Activated CD8-positive, alpha-beta T cell treated with anti-CD3 and anti-CD28 coated beads, Interleukin-2, amount 10 ng/mL, durations not matched to agents 7 days and 5 days (primary cell): ENCODE measurements at regions not wholly inside any gene's neighbourhood (a gene's known extent, or its start where the extent isn't known, plus 50 kb on each side); places are given as distances from the start of the nearest gene placed in this dataset.
A peak's percentile ranks its signal among the peaks of the same experiment; 100 is the strongest.

ENCODE experiments used
- ATAC-seq: fragments of 150-1000 bp; cut with Tn5 transposase; one replicate; pipeline ENCODE4 v1.10.0; 2021; ENCODE audit warnings: moderate library complexity
- CTCF ChIA-PET: fragments of 350-600 bp; sonication (Branson Sonifier 250); formaldehyde crosslinking; loops from one replicate; lab custom pipeline; 2021; ENCODE audit warnings: antibody characterized with exemption; lab: Charles Lee
- POLR2A ChIA-PET: fragments of 350-600 bp; sonication (Branson Sonifier 250); formaldehyde crosslinking; loops from one replicate; lab custom pipeline; 2021; ENCODE audit warnings: antibody characterized with exemption; lab: Charles Lee
- DNase-seq: peaks from one replicate; pipeline ENCODE4 v3.0.0-alpha.2; 2020
- H3K27ac Mint-ChIP-seq: one replicate; pipeline ENCODE4 v1.8.0; 2021; ENCODE audit warnings: mild to moderate bottlenecking, mixed read lengths
- H3K27me3 Mint-ChIP-seq: one replicate; pipeline ENCODE4 v1.8.0; 2021; ENCODE audit warnings: low read depth, mixed read lengths
- H3K36me3 Mint-ChIP-seq: one replicate; pipeline ENCODE4 v1.8.0; 2021; ENCODE audit warnings: low read depth, mixed read lengths
- H3K4me1 Mint-ChIP-seq: one replicate; pipeline ENCODE4 v1.8.0; 2021; ENCODE audit warnings: low read depth, mixed read lengths
- H3K4me3 Mint-ChIP-seq: one replicate; pipeline ENCODE4 v1.8.0; 2021; ENCODE audit warnings: mild to moderate bottlenecking, mixed read lengths
- H3K9me3 Mint-ChIP-seq: one replicate; pipeline ENCODE4 v1.8.0; 2022; ENCODE audit warnings: mixed read lengths; ENCODE audit not compliant: insufficient read depth

DNA sequence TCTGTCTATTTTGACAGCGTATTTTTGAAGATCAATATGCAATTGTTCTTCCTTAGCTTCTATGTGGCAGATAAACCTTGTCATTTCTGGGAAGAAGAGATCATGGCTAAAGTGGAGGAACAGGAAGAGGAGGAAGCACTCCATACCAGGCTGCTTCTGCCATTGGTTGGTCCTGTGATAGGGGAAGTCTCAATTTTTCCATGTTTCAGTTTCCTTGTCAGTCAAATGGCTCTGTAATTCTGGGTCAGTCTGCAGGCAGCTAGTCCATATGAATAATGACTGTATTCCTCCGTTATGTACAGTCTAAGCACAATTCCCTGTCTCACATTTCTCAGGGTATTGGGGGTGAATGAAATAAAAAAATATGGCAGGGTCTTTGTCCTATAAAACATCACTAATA lies 277.6 kb upstream of the CXCR4 start:
- H3K4me1 Mint-ChIP-seq, result peaks cover 24% of the 10 kb centered on the region
- H3K4me3 Mint-ChIP-seq, result no peak overlapping the region
- POLR2A ChIA-PET, result no interaction called here
- no peak overlapping the region for H3K27ac Mint-ChIP-seq
- H3K36me3 Mint-ChIP-seq, result no peaks in the 10 kb centered on the region
- no peaks in the 10 kb centered on the region for H3K9me3 Mint-ChIP-seq
- no peak for ATAC-seq
- peaks cover 6% of the 10 kb centered on the region for H3K27me3 Mint-ChIP-seq
- CTCF ChIA-PET, result interaction anchor here (1.7 to 2.5 kb wide), 2 partner anchors 11 to 27 kb away, joined by 5 to 8 read pairs; no protein-coding TSS in a partner anchor
- no peak for DNase-seq

GRCh38 chr2:136394136-136395060 lies 276.4 kb upstream of the CXCR4 start:
- ATAC-seq (peak; percentile 49), DNase-seq (no peak)
- POLR2A ChIA-PET, result no interaction called here
- peaks cover 24% of the 10 kb centered on the region for H3K4me1 Mint-ChIP-seq
- no peak overlapping the region for H3K27ac Mint-ChIP-seq
- no peak overlapping the region for H3K4me3 Mint-ChIP-seq
- no peaks in the 10 kb centered on the region for H3K27me3 Mint-ChIP-seq
- CTCF ChIA-PET, result interaction anchor here (1.4 to 2.5 kb wide), 3 partner anchors 10 to 480 kb away, joined by 6 to 11 read pairs (median 8); no protein-coding TSS in a partner anchor
- H3K9me3 Mint-ChIP-seq, result no peaks in the 10 kb centered on the region
- H3K36me3 Mint-ChIP-seq, result no peaks in the 10 kb centered on the region

- peaks cover 24% of the 10 kb centered on the region for H3K4me1 Mint-ChIP-seq
- no peak overlapping the region for H3K4me3 Mint-ChIP-seq
- H3K27ac Mint-ChIP-seq, result no peak overlapping the region
- H3K36me3 Mint-ChIP-seq, result no peaks in the 10 kb centered on the region
- DNase-seq, result no peak
- peaks cover 7% of the 10 kb centered on the region for H3K27me3 Mint-ChIP-seq
- CTCF ChIA-PET, result interaction anchor here (1.4 to 2.5 kb wide), 3 partner anchors 9 to 479 kb away, joined by 6 to 11 read pairs (median 8); no protein-coding TSS in a partner anchor
- no peak for ATAC-seq
- POLR2A ChIA-PET, result no interaction called here
- H3K9me3 Mint-ChIP-seq, result no peaks in the 10 kb centered on the region
These were observed 275.6 kb upstream of the CXCR4 start for GRCh38 chr2:136393514-136393913.

GRCh38 chr2:136392897-136393505 lies 275.1 kb upstream of the CXCR4 start:
- Mint-ChIP-seq H3K27ac (no peak overlapping the region), H3K4me3 (no peak overlapping the region), H3K4me1 (peaks cover 24% of the 10 kb centered on the region), H3K27me3 (peaks cover 7% of the 10 kb centered on the region), H3K36me3 (no peaks in the 10 kb centered on the region), H3K9me3 (no peaks in the 10 kb centered on the region)
- CTCF ChIA-PET, result interaction anchor here (1.4 to 2.5 kb wide), 3 partner anchors 8 to 479 kb away, joined by 6 to 11 read pairs (median 8); no protein-coding TSS in a partner anchor
- DNase-seq (no peak), ATAC-seq (no peak)
- POLR2A ChIA-PET, result no interaction called here

- no peak overlapping the region for H3K4me3 Mint-ChIP-seq
- POLR2A ChIA-PET, result no interaction called here
- ATAC-seq, result no peak
- H3K27ac Mint-ChIP-seq, result no peak overlapping the region
- peaks cover 25% of the 10 kb centered on the region for H3K4me1 Mint-ChIP-seq
- H3K36me3 Mint-ChIP-seq, result no peaks in the 10 kb centered on the region
- CTCF ChIA-PET, result interaction anchor here (1.4 kb wide), 1 partner anchor 476 kb away, joined by 5 read pairs; no protein-coding TSS in a partner anchor
- DNase-seq, result no peak
- no peaks in the 10 kb centered on the region for H3K9me3 Mint-ChIP-seq
- H3K27me3 Mint-ChIP-seq, result peaks cover 7% of the 10 kb centered on the region
These were observed 271.9 kb upstream of the CXCR4 start for GRCh38 chr2:136389809-136390208.

DNA sequence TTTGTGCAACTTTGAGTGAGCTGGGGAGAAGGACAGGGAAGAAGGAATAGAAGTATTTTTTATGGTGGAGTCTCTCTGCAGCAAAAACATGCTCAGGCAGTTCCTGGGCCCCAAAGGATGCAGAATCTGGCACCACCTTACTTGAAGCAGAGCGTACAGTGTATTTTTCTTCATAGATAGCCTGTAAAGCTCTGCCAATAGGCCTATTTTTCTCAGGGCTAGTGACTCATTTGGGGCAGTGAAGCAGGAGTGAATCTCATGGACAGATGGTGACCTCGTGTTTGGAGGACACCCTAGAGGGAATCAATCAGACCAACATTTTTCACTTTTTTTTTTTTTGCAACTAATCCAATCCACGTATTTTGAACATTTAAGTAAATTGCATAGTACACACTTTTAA lies 268.1 kb upstream of the CXCR4 start:
- ChIA-PET CTCF (interaction anchor here (1.4 to 13.8 kb wide), 8 partner anchors 8 to 478 kb away, joined by 3 to 338 read pairs (median 8); no protein-coding TSS in a partner anchor), POLR2A (interaction anchor here (0.8 kb wide), 1 partner anchor 510 kb away, joined by 3 read pairs; the partner anchor contains the start of gene MCM6)
- H3K36me3 Mint-ChIP-seq, result no peaks in the 10 kb centered on the region
- H3K4me1 Mint-ChIP-seq, result peaks cover 44% of the 10 kb centered on the region
- H3K27ac Mint-ChIP-seq, result no peak overlapping the region
- H3K27me3 Mint-ChIP-seq, result peaks cover 7% of the 10 kb centered on the region
- no peaks in the 10 kb centered on the region for H3K9me3 Mint-ChIP-seq
- no peak for ATAC-seq
- DNase-seq, result no peak
- no peak overlapping the region for H3K4me3 Mint-ChIP-seq

GRCh38 chr2:136384531-136385303 lies 266.8 kb upstream of the CXCR4 start:
- peaks cover 48% of the 10 kb centered on the region for H3K4me1 Mint-ChIP-seq
- ChIA-PET CTCF (interaction anchor here (0.6 to 13.8 kb wide), 73 partner anchors 9 to 912 kb away, joined by 3 to 338 read pairs (median 4); partner anchors contain the start of gene MCM6), POLR2A (interaction anchor here (0.5 to 1.6 kb wide), 6 partner anchors 249 to 509 kb away, joined by 3 to 5 read pairs (median 4); partner anchors contain the start of gene MCM6)
- H3K36me3 Mint-ChIP-seq, result no peaks in the 10 kb centered on the region
- H3K4me3 Mint-ChIP-seq, result no peak overlapping the region
- DNase-seq (peak; percentile 71), ATAC-seq (peak; percentile 65)
- H3K27me3 Mint-ChIP-seq, result peaks cover 7% of the 10 kb centered on the region
- no peaks in the 10 kb centered on the region for H3K9me3 Mint-ChIP-seq
- no peak overlapping the region for H3K27ac Mint-ChIP-seq

- CTCF ChIA-PET, result interaction anchor here (0.6 to 13.8 kb wide), 20 partner anchors 11 to 1379 kb away, joined by 3 to 338 read pairs (median 8); partner anchors contain the start of gene MCM6
- ATAC-seq (no peak), DNase-seq (no peak)
- POLR2A ChIA-PET, result interaction anchor here (0.5 to 3.8 kb wide), 5 partner anchors 251 to 569 kb away, joined by 3 to 17 read pairs (median 6); no protein-coding TSS in a partner anchor
- Mint-ChIP-seq H3K27ac (peak overlapping the region; percentile 91), H3K9me3 (no peaks in the 10 kb centered on the region), H3K36me3 (no peaks in the 10 kb centered on the region), H3K27me3 (no peaks in the 10 kb centered on the region), H3K4me1 (peaks cover 58% of the 10 kb centered on the region), H3K4me3 (no peak overlapping the region)
These were observed 265.2 kb upstream of the CXCR4 start for GRCh38 chr2:136383167-136383566.

DNA sequence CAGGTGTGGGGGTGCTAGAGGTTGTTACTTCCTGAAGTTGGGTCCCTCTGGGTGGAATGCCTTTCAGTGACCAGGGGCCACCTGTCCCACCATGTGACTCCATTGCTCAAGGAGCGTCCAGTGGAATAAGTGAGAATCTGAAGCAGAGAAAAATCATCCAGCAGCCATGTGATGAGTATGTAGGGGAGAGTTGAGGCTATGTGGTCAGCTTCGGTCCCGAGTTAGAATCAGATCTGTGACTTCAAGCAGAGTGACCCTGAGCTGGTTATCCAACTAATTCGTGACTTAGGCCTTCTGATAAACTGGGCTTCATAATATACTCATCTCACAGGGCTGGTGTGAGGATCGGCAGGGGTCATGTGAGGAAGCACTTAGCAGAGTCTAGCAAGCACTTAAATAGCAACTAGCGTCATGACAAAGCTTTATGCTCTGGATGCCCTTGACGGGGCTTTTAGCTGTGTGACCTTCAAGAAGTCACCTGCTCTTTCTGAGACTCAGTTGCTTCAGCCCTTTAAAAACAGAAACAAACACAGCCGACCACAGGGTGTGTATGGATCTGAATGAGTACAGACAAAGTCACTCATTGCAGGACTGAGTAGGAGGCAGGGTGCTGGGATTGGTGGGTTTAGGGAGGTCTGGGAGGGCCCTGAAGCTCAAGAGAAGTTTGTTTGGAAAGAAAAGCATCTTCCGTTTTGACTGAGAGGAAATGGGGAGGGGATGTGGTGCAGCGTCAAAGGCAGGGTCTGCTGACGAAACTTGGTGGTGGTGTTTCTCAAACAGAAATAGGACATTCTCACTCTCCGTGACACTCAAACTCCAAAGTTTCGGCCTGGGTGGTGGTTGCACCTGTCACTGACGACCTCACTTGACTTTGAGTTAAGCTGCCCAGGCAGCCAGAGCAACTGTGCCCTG lies 264.0 kb upstream of the CXCR4 start:
- Mint-ChIP-seq H3K9me3 (no peaks in the 10 kb centered on the region), H3K4me1 (peaks cover 69% of the 10 kb centered on the region), H3K4me3 (peak overlapping the region; percentile 53), H3K36me3 (no peaks in the 10 kb centered on the region), H3K27ac (peak overlapping the region; percentile 91), H3K27me3 (no peaks in the 10 kb centered on the region)
- ChIA-PET POLR2A (interaction anchor here (0.8 to 3.8 kb wide), 16 partner anchors 100 to 506 kb away, joined by 3 to 17 read pairs (median 4); no protein-coding TSS in a partner anchor), CTCF (interaction anchor here (0.6 to 13.8 kb wide), 33 partner anchors 10 to 507 kb away, joined by 3 to 338 read pairs (median 4); partner anchors contain the start of gene MCM6)
- peak; percentile 87 for ATAC-seq
- peak; percentile 80 for DNase-seq

DNA sequence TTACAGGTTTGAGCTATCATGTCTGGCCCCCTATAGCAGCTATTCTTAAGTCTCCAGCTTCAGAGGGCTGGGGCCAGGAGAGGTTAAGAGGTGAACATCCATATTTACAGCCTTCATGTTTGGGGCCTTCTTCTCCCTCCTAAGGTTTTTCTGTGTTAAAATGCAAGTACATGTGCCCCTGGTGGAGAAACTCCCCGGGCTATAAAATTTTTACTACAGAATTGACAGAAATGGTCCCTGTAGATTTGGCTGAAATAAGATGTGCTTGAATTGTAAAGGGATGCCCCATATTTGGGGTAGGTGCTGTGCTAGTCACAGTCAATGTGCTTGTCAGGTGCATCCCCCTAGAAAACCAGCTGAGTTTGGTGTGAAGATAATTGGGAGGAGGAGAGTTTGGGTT lies 263.3 kb upstream of the CXCR4 start:
- DNase-seq, result no peak
- ChIA-PET CTCF (interaction anchor here (0.7 to 13.8 kb wide), 22 partner anchors 12 to 506 kb away, joined by 3 to 338 read pairs (median 5); partner anchors contain the start of gene MCM6), POLR2A (interaction anchor here (1.0 to 3.8 kb wide), 7 partner anchors 142 to 506 kb away, joined by 3 to 17 read pairs (median 5); no protein-coding TSS in a partner anchor)
- Mint-ChIP-seq H3K4me1 (peaks cover 77% of the 10 kb centered on the region), H3K36me3 (no peaks in the 10 kb centered on the region), H3K27me3 (no peaks in the 10 kb centered on the region), H3K4me3 (peak overlapping the region; percentile 53), H3K9me3 (no peaks in the 10 kb centered on the region), H3K27ac (peak overlapping the region; percentile 91)
- no peak for ATAC-seq
